ENCODE measurements at regions not wholly inside any gene's neighbourhood (a gene's known extent, or its start where the extent isn't known, plus 50 kb on each side); places are given as distances from the start of the nearest gene placed in this dataset.
"Not testable (repeated sequence)": the region's sequence is repeated elsewhere in the genome, so short reads cannot be mapped to it uniquely, and the experiment has no call there.

GRCh38 chr4:147292604-147293313 lies 188.1 kb upstream of the EDNRA start:
- H3K36me3 ChIP-seq (ENCODE audit: control insufficient read depth in 2 of 2, insufficient read depth in 1 of 2, low read length in 2 of 2); H3K4me1 ChIP-seq (ENCODE audit: control insufficient read depth, insufficient read depth, low read length); H3K4me3 ChIP-seq (ENCODE audit: low read depth, low read length); CTCF ChIA-PET; H3K27ac ChIP-seq (ENCODE audit: extremely low read depth, low read depth, low read length); H3K9me3 ChIP-seq (ENCODE audit: control insufficient read depth, insufficient read depth, low read depth, low read length); POLR2A ChIA-PET: not testable (repeated sequence)

GRCh38 chr4:147293314-147293677 lies 187.6 kb upstream of the EDNRA start:
- H3K4me1 ChIP-seq (ENCODE audit: control insufficient read depth, insufficient read depth, low read length); H3K36me3 ChIP-seq (ENCODE audit: control insufficient read depth in 2 of 2, insufficient read depth in 1 of 2, low read length in 2 of 2); H3K4me3 ChIP-seq (ENCODE audit: low read depth, low read length); H3K9me3 ChIP-seq (ENCODE audit: control insufficient read depth, insufficient read depth, low read depth, low read length); CTCF ChIA-PET; H3K27ac ChIP-seq (ENCODE audit: extremely low read depth, low read depth, low read length); POLR2A ChIA-PET: not testable (repeated sequence)

- H3K9me3 ChIP-seq (ENCODE audit: control insufficient read depth, insufficient read depth, low read depth, low read length): no peaks in the 10 kb centered on the region
- ChIA-PET POLR2A (no interaction called here), CTCF (interaction anchor here (0.5 kb wide), 1 partner anchor 149 kb away, joined by 3 read pairs; no protein-coding TSS in a partner anchor)
- no peak overlapping the region for H3K27ac ChIP-seq (ENCODE audit: extremely low read depth, low read depth, low read length)
- no peak overlapping the region for H3K4me3 ChIP-seq (ENCODE audit: low read depth, low read length)
- no peaks in the 10 kb centered on the region for H3K36me3 ChIP-seq (ENCODE audit: control insufficient read depth in 2 of 2, insufficient read depth in 1 of 2, low read length in 2 of 2)
- no peaks in the 10 kb centered on the region for H3K4me1 ChIP-seq (ENCODE audit: control insufficient read depth, insufficient read depth, low read length)
- TF ChIP-seq ZNF792 (tag by site-specific recombination; IDR thresholded peaks at IDR 0.05) (no peak), SP7 (tag by site-specific recombination; IDR thresholded peaks at IDR 0.05) (no peak), ZNF174 (tag by site-specific recombination; IDR thresholded peaks at IDR 0.05) (no peak), ZNF645 (tag by site-specific recombination; IDR thresholded peaks at IDR 0.05) (no peak), ZBTB49 (tag by site-specific recombination; IDR thresholded peaks at IDR 0.05; ENCODE audit: low read depth) (no peak), ZNF48 (tag by site-specific recombination; IDR thresholded peaks at IDR 0.05) (no peak), ZNF211 (tag by site-specific recombination; IDR thresholded peaks at IDR 0.05; ENCODE audit: low read depth) (no peak), ZNF350 (tag by site-specific recombination; IDR thresholded peaks at IDR 0.05) (no peak)
Measured at GRCh38 chr4:147299205-147299604, 181.7 kb upstream of the EDNRA start.

GRCh38 chr4:147303174-147303872 lies 177.6 kb upstream of the EDNRA start:
- H3K4me3 ChIP-seq (ENCODE audit: low read depth, low read length): no peak overlapping the region
- H3K4me1 ChIP-seq (ENCODE audit: control insufficient read depth, insufficient read depth, low read length): no peaks in the 10 kb centered on the region
- H3K27ac ChIP-seq (ENCODE audit: extremely low read depth, low read depth, low read length): no peak overlapping the region
- no peaks in the 10 kb centered on the region for H3K9me3 ChIP-seq (ENCODE audit: control insufficient read depth, insufficient read depth, low read depth, low read length)
- no peaks in the 10 kb centered on the region for H3K36me3 ChIP-seq (ENCODE audit: control insufficient read depth in 2 of 2, insufficient read depth in 1 of 2, low read length in 2 of 2)
- POLR2A ChIA-PET: no interaction called here
- CTCF ChIA-PET: no interaction called here
- no peak for TF ChIP-seq SALL2 (tag by site-specific recombination; IDR thresholded peaks at IDR 0.05; ENCODE audit: borderline replicate concordance)
- no peak for TF ChIP-seq KLF1 (tag by site-specific recombination; IDR thresholded peaks at IDR 0.05)
- no peak for TF ChIP-seq SP7 (tag by site-specific recombination; IDR thresholded peaks at IDR 0.05)
- no peak for TF ChIP-seq ZNF488 (tag by site-specific recombination; IDR thresholded peaks at IDR 0.05)
- TF ChIP-seq ZNF148 (tag by site-specific recombination; IDR thresholded peaks at IDR 0.05; ENCODE audit: borderline replicate concordance): no peak
- no peak for TF ChIP-seq ZNF146 (tag by site-specific recombination; IDR thresholded peaks at IDR 0.05)
- no peak for TF ChIP-seq ZFP41 (tag by site-specific recombination; IDR thresholded peaks at IDR 0.05; ENCODE audit: borderline replicate concordance)
- TF ChIP-seq ZNF660 (tag by site-specific recombination; IDR thresholded peaks at IDR 0.05): no peak
- no peak for TF ChIP-seq GLIS1 (tag by site-specific recombination; IDR thresholded peaks at IDR 0.05)
- TF ChIP-seq ZSCAN4 (tag by site-specific recombination; IDR thresholded peaks at IDR 0.05): no peak

All from HEK293 (cell line).